GM19395 (cell line): ENCODE measurements at regions not wholly inside any gene's neighbourhood (a gene's known extent, or its start where the extent isn't known, plus 50 kb on each side); places are given as distances from the start of the nearest gene placed in this dataset.
"Not testable (repeated sequence)": the region's sequence is repeated elsewhere in the genome, so short reads cannot be mapped to it uniquely, and the experiment has no call there.

ENCODE experiments used
- ATAC-seq: cut with Tn5 transposase; IDR thresholded peaks from one replicate; pipeline ENCODE4 v1.9.1; 2021; ENCODE audit warnings: mild to moderate bottlenecking, moderate library complexity; ENCODE audit not compliant: unreplicated experiment

DNA sequence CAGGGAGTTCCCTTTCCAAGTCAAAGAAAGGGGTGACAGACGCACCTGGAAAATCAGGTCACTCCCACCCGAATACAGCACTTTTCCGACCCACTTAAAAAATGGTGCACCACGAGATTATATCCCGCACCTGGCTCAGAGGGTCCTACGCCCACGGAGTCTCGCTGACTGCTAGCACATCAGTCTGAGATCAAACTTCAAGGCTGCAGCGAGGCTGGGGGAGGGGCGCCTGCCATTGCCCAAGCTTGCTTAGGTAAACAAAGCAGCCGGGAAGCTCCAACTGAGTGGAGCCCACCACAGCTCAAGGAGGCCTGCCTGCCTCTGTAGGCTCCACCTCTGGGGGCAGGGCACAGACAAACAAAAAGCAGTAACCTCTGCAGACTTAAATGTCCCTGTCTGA lies 277.8 kb upstream of the ARHGAP42 start:
- not testable (repeated sequence) for ATAC-seq

DNA sequence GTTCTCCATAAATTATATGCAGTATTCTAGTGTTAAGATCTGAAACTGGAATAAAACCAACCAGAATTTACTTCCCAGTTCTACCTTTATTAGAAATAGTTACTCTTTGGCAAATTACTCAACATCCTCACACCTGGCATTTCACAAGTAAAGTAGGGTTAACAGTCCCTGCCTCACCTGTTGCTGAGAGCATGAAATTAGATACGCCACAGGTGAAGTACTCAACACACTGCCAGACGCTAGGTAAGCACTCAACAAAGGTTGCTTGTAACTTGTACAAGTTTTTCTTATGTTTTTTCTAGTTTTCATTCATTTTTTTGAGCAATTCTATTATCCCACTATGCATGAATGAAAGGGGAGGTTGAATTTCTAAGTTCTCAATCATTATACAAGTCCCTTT lies 267.6 kb upstream of the ARHGAP42 start:
- no peak for ATAC-seq

DNA sequence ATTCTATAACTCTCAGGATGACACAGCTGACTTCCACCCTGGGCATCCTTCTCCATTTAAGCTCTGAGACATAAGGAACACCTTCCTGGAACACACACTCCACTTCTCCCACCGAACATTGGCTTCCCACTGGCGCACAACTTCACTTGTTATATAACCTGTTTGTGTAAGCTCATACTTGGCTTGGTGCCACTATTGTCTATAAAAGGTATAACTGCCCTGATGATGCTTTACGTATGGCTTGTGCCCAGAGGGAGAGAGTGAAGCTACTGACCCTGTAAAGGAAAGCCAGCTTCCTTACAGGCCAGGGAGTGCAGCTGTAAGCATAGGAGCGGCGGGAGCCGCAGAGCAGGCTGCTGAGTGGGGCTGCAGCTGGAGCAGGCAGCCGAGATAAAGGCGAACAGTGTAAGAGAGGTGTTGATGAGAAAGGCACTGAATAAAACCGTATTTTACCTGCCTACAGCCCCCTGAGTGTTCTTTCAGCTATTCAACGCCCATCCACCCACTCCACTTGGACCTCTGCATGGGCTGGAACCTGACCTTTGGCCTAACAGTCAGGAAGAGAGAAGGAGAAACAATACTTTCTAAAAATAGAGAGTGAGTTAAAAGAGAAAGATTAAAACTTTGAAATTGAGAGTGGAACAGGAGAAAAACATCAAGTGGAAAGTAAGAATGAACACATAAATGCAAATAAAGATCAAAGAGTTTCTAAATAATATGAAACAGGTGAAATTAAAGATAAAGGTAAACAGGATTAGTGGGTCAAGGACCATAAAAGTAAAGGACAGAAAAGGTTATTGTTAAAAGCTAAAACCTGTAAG lies 252.1 kb upstream of the ARHGAP42 start:
- peak; percentile 52 for ATAC-seq

DNA sequence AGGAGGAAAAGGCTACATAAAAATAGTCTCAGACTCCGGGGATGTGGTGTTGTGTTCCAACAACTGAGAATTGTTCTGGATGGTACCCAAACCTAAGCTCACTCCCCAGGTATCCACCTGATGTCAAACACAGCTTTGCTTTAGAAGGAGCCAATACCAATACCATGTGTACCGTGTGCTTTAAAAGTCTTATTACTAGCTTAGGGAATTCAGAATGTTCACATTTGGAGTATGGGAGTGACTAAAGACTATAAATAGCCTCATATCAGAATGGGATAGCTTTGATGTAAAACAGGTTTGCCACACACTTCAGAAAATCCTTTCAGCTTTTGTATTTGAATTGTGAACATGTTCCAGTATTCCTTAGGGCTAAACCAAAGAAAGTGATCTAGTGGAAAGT lies 248.7 kb upstream of the ARHGAP42 start:
- ATAC-seq, result no peak

DNA sequence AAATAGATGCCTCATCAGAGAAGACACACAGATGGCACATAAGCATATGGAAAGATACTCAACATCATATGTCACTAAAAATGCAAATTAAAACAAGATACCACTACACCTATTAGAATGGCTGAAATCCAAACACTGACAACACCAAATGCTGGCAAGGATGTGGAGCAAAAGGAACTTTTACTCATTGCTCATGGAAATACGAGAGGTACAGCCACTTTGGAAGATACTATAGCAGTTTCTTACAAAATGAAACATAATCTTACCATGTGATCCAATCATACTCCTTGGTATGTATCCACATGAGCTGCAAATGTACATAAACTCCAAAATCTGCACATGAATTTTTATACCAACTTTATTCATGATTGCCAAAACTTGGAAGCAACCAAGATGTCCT lies 246.0 kb upstream of the ARHGAP42 start:
- ATAC-seq, result no peak

DNA sequence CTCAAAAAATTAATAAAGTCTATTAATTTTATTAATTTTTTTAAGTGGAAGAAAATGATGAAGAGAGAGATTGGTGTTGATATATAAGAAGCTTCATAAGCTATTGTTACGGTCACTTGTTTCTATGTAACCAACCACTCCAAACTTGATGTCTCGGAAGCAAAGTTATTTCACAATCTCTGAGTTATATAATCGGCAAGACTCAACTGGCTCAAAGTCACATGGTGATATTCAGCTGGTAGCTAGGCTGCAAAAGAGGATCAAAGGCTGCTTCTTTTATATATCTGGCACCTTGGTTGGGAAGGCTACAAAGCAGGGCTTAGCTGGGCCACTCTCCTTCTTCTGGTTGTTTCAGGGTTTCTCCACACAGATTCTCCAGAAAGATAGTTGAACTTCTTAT lies 245.1 kb upstream of the ARHGAP42 start:
- ATAC-seq, result no peak

DNA sequence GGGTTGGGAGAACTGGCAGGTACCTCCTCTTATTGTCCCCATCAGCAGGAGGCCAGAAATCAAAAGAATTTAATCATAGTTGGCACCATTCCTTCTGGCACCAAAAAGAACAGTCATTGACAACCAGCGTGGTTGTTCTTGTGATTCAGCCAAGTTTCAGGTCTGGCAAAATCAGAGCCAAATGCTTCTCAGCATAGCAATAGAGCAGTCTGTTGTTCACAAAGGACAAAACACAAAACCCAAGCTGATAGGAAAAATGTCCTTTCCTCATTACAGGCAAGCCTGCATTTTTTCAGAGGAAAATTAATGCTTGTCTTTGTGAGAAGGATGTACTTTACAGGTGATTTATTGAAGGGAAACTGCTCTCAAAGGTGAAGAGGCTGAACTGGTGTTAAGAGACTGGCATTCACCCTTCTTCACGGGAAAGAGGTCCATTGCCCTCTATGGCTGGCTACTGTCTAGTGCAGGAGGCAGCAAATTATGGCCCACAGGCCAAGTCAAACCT lies 241.8 kb upstream of the ARHGAP42 start:
- no peak for ATAC-seq

DNA sequence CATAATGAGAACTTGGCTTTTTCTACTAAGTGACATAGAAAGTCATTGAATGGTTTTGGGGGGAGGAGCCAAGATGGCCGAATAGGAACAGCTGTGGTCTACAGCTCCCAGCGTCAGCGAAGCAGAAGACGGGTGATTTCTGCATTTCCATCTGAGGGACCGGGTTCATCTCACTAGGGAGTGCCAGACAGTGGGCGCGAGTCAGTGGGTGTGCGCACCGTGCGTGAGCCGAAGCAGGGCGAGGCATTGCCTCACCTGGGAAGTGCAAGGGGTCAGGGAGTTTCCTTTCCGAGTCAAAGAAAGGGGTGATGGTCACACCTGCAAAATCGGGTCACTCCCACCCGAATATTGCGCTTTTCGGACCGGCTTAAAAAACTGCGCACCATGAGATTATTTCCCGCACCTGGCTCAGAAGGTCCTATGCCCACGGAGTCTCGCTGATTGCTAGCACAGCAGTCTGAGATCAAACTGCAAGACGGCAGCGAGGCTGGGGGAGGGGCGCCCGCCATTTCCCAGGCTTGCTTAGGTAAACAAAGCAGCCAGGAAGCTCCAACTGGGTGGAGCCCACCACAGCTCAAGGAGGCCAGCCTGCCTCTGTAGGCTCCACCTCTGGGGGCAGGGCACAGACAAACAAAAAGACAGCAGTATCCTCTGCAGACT lies 235.2 kb upstream of the ARHGAP42 start:
- ATAC-seq, result not testable (repeated sequence)

DNA sequence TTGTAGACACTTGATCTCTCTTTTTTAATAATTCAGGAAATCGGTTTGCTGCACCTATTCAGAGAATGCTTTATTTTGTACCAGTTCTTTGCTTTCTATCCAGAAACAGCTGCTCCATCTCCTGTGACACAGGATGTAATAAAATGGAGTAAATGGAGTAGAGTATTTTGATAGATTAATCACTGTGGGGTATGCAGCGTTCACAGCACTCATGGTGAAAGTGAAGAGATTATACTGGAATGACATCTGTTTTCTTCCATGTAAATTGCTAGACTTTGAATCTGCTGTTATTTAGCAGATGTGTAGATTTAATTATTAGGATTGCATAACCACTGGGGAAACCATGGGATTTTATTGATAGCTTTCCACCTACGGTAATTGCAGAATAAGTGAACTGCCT lies 227.3 kb upstream of the ARHGAP42 start:
- ATAC-seq, result no peak

DNA sequence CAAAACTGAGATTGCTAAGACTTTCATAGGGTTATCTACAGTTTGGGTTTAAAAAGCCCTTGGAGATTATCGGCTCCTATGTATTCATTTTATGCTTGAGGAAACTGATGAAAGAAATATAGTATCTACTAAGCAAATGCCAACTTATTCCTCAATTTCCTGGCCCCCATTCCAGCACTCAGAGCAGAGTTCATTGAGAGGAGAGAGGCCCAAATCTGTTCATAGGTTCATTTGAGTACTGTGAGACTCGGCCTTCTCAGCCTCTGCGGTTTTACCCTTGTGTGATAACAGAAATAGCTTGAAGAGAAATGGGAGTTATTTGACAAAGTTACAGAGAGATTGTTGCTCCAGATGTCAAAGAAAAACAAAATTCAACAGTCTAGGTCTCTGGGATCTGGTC lies 226.7 kb upstream of the ARHGAP42 start:
- ATAC-seq, result no peak

DNA sequence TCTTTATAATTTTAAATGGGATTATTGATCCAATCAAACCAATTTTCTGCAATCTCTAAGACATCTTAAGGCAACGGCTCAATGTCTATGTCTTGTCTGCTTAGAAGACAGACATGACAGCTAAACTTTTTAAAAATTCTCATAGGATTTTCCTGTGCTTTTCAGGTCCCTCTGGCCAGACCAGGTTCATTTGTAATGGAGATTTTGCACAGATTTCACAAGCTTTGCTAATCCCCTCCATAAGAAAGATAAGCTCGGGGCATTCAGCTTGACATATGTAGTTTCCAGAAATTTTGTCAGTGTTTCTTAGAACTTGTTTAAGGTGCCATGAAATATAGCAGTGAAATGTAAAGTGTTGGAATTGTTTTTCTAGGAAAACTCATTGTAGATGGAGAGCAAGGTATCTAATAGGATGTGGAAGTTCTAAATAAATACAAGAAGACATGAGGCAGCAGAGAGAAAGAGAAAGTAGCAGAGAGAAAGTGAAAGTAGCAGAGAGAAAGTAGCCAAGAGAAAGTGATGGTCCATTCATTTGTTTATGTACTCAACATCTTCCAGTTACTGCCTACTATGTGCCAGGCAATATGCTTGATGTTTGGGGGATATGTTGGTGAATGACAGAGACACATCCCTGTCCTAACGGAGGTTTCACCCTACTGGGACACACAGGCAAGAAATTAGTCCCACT lies 219.1 kb upstream of the ARHGAP42 start:
- no peak for ATAC-seq

DNA sequence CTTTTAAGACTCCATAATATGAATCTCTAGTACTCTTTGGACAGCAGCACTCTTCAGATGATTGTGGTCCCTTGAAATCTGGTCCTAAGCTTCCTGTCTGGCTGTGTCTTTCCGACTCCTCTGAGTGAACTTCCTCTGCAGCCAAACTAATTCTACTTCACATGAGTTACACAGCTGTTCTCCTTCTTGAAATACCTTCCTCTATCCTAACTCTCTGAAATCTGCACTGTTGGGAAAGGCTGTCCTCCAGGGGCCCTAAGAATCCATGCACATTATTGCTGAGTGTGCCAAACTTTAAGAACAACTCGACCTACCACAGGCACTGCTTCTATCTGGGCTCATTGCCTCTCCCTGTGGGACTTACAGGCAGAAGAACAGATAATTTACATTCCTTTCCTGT lies 217.3 kb upstream of the ARHGAP42 start:
- ATAC-seq, result no peak

DNA sequence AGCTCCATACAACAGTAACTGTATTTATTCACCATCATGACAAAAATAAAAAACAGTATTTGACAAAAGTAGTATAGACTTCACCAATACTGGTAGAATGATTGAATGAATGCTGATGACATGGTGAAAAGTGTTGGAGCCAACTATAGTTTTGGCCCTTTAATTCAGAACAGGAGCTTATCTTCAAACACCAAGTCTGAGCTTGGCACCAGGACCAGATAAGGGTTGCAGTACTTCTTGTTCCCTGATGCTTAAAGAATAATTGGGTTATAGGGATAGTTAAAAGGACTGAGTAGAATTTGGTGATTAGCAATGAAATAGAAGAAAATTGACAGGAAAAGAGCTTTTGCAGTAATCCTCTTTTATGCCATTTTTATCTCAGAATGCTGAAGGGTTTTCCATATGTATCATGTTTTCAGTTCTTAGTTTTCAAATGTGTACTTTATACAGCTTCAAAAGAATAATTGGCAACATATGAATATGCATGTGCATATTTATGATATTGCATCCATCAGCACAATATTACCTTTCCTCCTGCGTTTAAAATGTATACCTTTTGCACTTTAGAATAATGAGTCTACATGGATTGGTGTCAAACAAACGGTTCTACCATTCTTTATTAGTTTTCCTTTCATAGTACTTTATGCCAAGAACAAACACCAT lies 214.2 kb upstream of the ARHGAP42 start:
- ATAC-seq, result no peak

DNA sequence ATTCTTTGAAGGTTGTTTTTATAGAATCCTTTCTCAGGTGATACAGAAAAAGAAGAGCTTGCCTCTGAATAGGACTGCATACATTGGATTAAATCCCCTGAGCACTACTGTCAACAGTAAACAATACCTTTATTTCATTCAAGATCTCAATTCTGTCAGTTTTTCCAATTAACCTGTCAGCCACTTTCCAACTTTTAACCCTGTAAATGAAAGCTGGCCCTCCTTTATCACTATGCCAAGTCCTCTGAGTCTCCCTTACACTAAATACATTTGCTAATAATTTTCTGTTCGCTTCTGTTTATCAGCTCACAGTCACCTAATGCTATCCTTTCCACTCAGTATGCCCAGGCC lies 213.7 kb upstream of the ARHGAP42 start:
- ATAC-seq, result no peak

DNA sequence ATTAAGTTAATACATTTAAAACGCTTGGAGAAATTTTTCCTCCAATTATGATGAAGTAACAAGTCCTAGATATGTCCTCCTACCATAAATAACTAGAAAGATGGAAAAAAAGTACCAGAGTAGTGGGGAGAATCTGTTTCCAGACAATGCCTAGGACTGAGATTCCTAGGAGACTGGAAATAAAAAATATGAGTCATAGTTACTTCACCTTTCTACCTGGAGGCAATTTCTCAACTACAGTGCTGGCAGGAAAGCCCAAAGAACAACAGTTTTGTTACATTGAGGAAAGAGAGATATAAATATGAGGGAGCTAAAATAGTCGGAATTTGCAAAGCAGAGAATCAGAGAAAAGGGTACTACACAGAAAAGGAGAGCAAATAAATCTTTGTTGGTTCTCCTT lies 202.1 kb upstream of the ARHGAP42 start:
- ATAC-seq, result no peak

DNA sequence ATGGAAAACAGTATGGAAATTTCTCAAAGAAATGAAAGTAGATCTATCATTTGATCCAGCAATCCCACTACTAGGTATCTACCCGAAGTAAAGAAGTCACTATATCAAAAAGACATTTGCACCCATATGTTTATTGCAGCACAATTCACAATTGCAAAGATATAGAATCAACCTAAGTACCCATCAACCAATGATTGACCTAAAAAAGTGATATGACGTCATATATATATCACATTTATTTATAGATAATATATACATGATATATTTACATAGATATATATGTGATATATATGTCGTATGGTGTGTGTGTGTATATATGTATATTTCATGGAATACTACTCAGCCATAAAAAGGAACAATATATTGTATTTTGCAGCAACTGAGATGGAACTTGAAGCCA lies 188.3 kb upstream of the ARHGAP42 start:
- no peak for ATAC-seq

DNA sequence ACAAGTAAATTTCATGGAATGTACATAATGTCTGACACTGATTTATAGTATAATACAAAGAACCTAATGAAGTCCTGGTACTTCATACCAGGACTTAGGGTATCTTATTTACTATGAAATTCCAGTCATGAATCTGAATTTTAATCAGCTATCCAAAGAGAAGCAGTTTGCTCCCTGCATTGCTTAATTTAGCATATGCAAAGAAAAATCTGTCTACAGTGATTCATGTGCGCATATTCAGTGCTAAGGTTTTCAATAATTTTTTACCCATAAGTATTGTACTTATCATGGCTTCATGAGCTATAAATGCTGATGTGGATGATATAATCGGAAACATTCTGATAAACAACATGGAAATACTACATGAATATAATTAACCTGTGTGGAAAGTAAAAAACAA lies 185.6 kb upstream of the ARHGAP42 start:
- no peak for ATAC-seq

DNA sequence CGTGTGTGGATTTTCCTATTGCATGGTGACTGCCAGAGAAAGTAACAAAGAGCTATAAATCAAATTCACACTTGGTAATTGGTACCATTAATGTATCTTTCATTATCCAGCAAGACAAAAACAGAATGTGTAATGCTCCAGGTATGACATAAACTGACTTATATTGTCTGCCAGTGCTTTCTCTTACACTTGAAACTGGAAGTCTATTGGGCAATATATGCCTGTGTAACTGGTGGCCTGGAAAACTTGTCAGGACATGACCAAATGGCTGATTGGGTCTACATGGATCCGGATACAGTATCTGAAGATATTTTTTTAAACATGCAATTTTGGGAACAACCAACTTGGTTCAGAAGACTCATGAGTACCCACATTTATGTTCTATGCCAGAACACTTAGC lies 174.6 kb upstream of the ARHGAP42 start:
- no peak for ATAC-seq

DNA sequence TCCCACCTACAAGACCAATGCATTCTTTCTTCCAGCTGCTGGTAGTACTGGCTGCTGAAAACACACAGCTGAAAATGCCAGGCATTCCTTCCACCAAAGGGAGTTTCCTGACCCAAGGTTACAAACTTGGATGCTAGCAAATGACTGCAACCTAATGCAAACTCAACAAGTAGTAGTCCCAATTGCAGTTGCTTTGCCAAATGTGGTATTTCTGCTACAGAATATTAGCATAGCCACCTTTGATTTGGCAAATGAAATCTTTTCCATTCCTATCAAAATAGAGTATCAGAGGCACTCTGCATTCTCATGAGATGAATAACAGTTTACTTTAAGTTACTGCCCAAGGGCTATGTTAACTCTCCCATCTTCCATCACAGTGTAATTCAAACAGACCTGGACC lies 172.0 kb upstream of the ARHGAP42 start:
- no peak for ATAC-seq

DNA sequence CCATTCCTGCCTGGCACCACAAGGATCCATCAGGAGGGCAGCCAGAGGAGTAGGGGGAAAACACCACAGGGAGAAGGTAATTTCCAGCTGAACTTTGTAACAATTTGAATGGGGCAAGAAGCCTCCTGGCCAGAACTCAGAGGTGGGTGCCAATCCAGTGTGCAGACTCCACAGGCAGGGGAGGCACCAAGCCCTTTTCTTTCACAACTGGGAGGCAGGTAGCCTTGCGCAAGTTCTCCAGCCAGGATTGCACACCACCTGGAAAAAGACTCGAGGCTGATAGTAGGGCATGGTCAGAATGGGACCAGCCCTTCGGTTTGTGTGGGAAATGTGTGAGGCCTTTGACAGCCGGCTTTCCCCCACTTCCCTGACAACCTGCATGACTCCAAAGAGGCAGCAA lies 161.9 kb upstream of the ARHGAP42 start:
- ATAC-seq, result no peak

DNA sequence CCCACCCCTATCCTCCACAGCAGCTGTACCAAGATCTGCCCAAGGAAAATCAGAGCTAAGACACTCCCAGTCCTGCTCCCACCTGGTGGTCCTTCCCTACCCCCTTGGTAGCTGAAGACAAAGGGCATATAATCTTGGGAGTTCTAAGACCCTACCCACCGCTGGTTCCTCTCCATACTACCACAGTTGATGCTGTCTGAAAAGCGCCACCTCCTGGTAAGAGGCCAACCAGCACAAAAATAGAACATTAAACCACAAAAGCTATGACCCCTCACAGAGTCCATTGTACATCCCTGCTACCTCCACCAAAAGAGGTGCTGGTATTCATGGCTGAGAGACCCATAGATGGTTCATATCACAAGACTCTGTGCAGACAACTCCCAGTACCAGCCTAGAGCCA lies 161.5 kb upstream of the ARHGAP42 start:
- ATAC-seq, result no peak
